ENCODE measurements at regions not wholly inside any gene's neighbourhood (a gene's known extent, or its start where the extent isn't known, plus 50 kb on each side); places are given as distances from the start of the nearest gene placed in this dataset.
"Not testable (repeated sequence)": the region's sequence is repeated elsewhere in the genome, so short reads cannot be mapped to it uniquely, and the experiment has no call there.

DNA sequence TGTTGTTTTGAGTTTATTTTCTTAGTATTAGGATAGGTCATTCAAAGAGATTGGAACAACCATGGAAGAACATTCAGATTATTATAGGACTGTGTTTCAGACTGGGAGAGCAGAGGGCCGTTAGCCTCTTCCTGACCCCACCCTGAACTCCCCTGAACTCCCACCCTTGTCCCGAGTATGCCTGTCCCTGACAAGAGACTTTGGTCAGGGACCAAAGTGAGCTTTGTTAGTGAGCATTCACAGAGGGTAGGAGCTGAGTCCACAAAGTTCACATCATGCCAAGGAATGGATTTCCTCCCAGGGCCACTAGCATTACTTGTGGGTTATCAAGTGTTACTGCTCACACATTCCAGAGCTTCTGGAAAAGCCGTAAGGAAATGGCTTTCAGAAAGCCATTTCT, 94.7 kb upstream of the IKBKE start:
- TF ChIP-seq ZNF331 (CRISPR knock-in tag; IDR thresholded peaks at IDR 0.05; ENCODE audit: low read depth); POLR2AphosphoS5 (IDR thresholded peaks at IDR 0.05; ENCODE audit: low read depth); JUNB (IDR thresholded peaks at IDR 0.05; ENCODE audit: unreplicated experiment); NANOG (IDR thresholded peaks at IDR 0.05; ENCODE audit: borderline replicate concordance); EZH2 (IDR thresholded peaks at IDR 0.05; ENCODE audit: low read depth, unreplicated experiment); CREB1 (CRISPR knock-in tag; IDR thresholded peaks at IDR 0.05; ENCODE audit: low read depth); EZH2phosphoT487 (IDR thresholded peaks at IDR 0.05; ENCODE audit: unreplicated experiment); ZNF114 (CRISPR knock-in tag; IDR thresholded peaks at IDR 0.05): not testable (repeated sequence)
- TF ChIP-seq, protein P1, sequence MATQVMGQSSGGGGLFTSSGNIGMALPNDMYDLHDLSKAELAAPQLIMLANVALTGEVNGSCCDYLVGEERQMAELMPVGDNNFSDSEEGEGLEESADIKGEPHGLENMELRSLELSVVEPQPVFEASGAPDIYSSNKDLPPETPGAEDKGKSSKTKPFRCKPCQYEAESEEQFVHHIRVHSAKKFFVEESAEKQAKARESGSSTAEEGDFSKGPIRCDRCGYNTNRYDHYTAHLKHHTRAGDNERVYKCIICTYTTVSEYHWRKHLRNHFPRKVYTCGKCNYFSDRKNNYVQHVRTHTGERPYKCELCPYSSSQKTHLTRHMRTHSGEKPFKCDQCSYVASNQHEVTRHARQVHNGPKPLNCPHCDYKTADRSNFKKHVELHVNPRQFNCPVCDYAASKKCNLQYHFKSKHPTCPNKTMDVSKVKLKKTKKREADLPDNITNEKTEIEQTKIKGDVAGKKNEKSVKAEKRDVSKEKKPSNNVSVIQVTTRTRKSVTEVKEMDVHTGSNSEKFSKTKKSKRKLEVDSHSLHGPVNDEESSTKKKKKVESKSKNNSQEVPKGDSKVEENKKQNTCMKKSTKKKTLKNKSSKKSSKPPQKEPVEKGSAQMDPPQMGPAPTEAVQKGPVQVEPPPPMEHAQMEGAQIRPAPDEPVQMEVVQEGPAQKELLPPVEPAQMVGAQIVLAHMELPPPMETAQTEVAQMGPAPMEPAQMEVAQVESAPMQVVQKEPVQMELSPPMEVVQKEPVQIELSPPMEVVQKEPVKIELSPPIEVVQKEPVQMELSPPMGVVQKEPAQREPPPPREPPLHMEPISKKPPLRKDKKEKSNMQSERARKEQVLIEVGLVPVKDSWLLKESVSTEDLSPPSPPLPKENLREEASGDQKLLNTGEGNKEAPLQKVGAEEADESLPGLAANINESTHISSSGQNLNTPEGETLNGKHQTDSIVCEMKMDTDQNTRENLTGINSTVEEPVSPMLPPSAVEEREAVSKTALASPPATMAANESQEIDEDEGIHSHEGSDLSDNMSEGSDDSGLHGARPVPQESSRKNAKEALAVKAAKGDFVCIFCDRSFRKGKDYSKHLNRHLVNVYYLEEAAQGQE (IDR thresholded peaks at IDR 0.05; ENCODE audit: unreplicated experiment): not testable (repeated sequence)
- TF ChIP-seq, protein P2, sequence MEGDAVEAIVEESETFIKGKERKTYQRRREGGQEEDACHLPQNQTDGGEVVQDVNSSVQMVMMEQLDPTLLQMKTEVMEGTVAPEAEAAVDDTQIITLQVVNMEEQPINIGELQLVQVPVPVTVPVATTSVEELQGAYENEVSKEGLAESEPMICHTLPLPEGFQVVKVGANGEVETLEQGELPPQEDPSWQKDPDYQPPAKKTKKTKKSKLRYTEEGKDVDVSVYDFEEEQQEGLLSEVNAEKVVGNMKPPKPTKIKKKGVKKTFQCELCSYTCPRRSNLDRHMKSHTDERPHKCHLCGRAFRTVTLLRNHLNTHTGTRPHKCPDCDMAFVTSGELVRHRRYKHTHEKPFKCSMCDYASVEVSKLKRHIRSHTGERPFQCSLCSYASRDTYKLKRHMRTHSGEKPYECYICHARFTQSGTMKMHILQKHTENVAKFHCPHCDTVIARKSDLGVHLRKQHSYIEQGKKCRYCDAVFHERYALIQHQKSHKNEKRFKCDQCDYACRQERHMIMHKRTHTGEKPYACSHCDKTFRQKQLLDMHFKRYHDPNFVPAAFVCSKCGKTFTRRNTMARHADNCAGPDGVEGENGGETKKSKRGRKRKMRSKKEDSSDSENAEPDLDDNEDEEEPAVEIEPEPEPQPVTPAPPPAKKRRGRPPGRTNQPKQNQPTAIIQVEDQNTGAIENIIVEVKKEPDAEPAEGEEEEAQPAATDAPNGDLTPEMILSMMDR (conservative IDR thresholded peaks at IDR 0.05; ENCODE audit: low read depth in 2 of 2): not testable (repeated sequence)

All from GM23338 (cell line).